CD4-positive, alpha-beta T cell (primary cell): ENCODE measurements at regions not wholly inside any gene's neighbourhood (a gene's known extent, or its start where the extent isn't known, plus 50 kb on each side); places are given as distances from the start of the nearest gene placed in this dataset.

Experiments used
- ATAC-seq: fragments of 200-7000 bp; cut with Tn5 transposase; one replicate; pipeline ENCODE4 v1.10.0; 2022; ENCODE audit warnings: mild to moderate bottlenecking; ENCODE audit not compliant: poor library complexity
- CTCF ChIA-PET: fragments of 350-600 bp; sonication (Branson Sonifier 250); formaldehyde crosslinking; loops from one replicate; lab custom pipeline; 2021; ENCODE audit warnings: antibody characterized with exemption, inconsistent platforms; lab: Charles Lee
- POLR2A ChIA-PET: fragments of 350-600 bp; sonication (Branson Sonifier 250); formaldehyde crosslinking; loops from one replicate; lab custom pipeline; 2021; ENCODE audit warnings: antibody characterized with exemption, inconsistent platforms; lab: Charles Lee
- DNase-seq, 14 experiments: peaks; one replicate each; pipeline ENCODE4 v3.0.0-alpha.2; 2013 to 2020; ENCODE audit warnings: mixed read lengths in 2 of 14
- H3K27ac ChIP-seq, 2 donors: one replicate each; pipeline versions ENCODE4 v1.5.1 to v1.7.0; 2013; ENCODE audit warnings: low read length in 2 of 2, low read depth in 1 of 2, mild to moderate bottlenecking in 1 of 2
- H3K27me3 ChIP-seq, 2 experiments: 1 replicate in 1 of 2; 2 replicates in 1 of 2; pipeline versions ENCODE4 v1.6.1 to v1.7.0; 2013; ENCODE audit warnings: low read length in 2 of 2, control low read depth in 1 of 2, mild to moderate bottlenecking in 1 of 2, moderate library complexity in 1 of 2; ENCODE audit not compliant: insufficient read depth in 2 of 2, control insufficient read depth in 1 of 2
- H3K36me3 ChIP-seq: one replicate; pipeline ENCODE4 v1.6.1; 2013; ENCODE audit warnings: low read length, control low read depth; ENCODE audit not compliant: insufficient read depth
- H3K4me1 ChIP-seq: one replicate; pipeline ENCODE4 v1.6.1; 2013; ENCODE audit warnings: low read length, control low read depth; ENCODE audit not compliant: insufficient read depth
- H3K4me3 ChIP-seq: one replicate; pipeline ENCODE4 v1.5.1; 2013; ENCODE audit warnings: mild to moderate bottlenecking, low read length, moderate library complexity
- H3K9me3 ChIP-seq, 2 experiments: 1 replicate in 1 of 2; 2 replicates in 1 of 2; pipeline versions ENCODE4 v1.6.1 to v1.7.0; 2013; ENCODE audit warnings: low read length in 2 of 2, mild to moderate bottlenecking in 2 of 2, control low read depth in 1 of 2, moderate library complexity in 1 of 2; ENCODE audit not compliant: control insufficient read depth in 1 of 2, insufficient read depth in 1 of 2
- H3K27ac Mint-ChIP-seq: one replicate; pipeline ENCODE4 v1.8.0; 2020; ENCODE audit warnings: mixed read lengths
- H3K27me3 Mint-ChIP-seq: one replicate; pipeline ENCODE4 v1.8.0; 2021; ENCODE audit warnings: mixed read lengths
- H3K36me3 Mint-ChIP-seq: one replicate; pipeline ENCODE4 v1.8.0; 2021; ENCODE audit warnings: low read depth, mixed read lengths
- H3K4me1 Mint-ChIP-seq: one replicate; pipeline ENCODE4 v1.8.0; 2021; ENCODE audit warnings: low read depth, mixed read lengths
- H3K4me3 Mint-ChIP-seq: one replicate; pipeline ENCODE4 v1.8.0; 2020; ENCODE audit warnings: mild to moderate bottlenecking, mixed read lengths
- H3K9me3 Mint-ChIP-seq: one replicate; pipeline ENCODE4 v1.8.0; 2020; ENCODE audit warnings: mixed read lengths
- intact Hi-C, 2 experiments: fragments of 100-400 bp; cut with DNase I in 1 of 2; cut with micrococcal nuclease in 1 of 2; formaldehyde crosslinking; loops; one replicate each; pipeline versions ENCODE4 v1.15.1 to v1.9.0; 2023 to 2025; cut with DNase I, micrococcal nuclease
- TF ChIP-seq, protein P1 (sequence below): fragments of 200-600 bp; IDR thresholded peaks from one replicate; pipeline ENCODE4 v1.8.0; 2022; ENCODE audit warnings: antibody characterized with exemption, mild to moderate bottlenecking

DNA sequence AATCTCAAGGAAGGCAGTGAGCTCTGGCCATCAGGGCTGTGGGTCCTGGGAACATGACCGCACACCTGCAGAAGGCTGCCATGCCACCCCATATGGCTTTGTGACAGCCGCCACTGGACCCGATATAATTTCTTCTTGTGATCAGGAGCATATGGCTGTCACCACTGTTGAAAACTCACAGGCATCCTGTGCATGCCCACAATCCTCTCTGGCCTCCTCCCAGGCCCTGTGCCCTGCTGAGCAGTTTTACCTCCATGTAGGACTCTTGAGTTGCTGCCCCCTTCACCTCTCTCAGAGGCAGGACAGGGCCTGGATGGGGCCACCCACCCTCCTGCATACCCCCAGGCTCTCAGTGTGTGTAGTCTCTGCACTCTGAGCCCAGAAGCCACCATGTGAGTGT lies 391.9 kb upstream of the AKR1E2 start:
- H3K4me3 ChIP-seq: no peak overlapping the region
- no peak overlapping the region for H3K27ac ChIP-seq
- H3K27me3 ChIP-seq: no peaks in the 10 kb centered on the region
- ChIA-PET CTCF (no interaction called here), POLR2A (no interaction called here)
- no peaks in the 10 kb centered on the region for H3K27me3 Mint-ChIP-seq
- no peaks in the 10 kb centered on the region for H3K9me3 ChIP-seq
- no peak overlapping the region for H3K27ac Mint-ChIP-seq
- no peak overlapping the region for H3K4me3 Mint-ChIP-seq
- H3K4me1 Mint-ChIP-seq: no peaks in the 10 kb centered on the region
- H3K4me1 ChIP-seq: no peaks in the 10 kb centered on the region
- DNase-seq: no peak
- intact Hi-C loops: no loop called here
- ATAC-seq: no peak
- TF ChIP-seq, protein P1, sequence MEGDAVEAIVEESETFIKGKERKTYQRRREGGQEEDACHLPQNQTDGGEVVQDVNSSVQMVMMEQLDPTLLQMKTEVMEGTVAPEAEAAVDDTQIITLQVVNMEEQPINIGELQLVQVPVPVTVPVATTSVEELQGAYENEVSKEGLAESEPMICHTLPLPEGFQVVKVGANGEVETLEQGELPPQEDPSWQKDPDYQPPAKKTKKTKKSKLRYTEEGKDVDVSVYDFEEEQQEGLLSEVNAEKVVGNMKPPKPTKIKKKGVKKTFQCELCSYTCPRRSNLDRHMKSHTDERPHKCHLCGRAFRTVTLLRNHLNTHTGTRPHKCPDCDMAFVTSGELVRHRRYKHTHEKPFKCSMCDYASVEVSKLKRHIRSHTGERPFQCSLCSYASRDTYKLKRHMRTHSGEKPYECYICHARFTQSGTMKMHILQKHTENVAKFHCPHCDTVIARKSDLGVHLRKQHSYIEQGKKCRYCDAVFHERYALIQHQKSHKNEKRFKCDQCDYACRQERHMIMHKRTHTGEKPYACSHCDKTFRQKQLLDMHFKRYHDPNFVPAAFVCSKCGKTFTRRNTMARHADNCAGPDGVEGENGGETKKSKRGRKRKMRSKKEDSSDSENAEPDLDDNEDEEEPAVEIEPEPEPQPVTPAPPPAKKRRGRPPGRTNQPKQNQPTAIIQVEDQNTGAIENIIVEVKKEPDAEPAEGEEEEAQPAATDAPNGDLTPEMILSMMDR: no peak
- no peaks in the 10 kb centered on the region for H3K9me3 Mint-ChIP-seq
- no peaks in the 10 kb centered on the region for H3K36me3 ChIP-seq
- H3K36me3 Mint-ChIP-seq: no peaks in the 10 kb centered on the region

DNA sequence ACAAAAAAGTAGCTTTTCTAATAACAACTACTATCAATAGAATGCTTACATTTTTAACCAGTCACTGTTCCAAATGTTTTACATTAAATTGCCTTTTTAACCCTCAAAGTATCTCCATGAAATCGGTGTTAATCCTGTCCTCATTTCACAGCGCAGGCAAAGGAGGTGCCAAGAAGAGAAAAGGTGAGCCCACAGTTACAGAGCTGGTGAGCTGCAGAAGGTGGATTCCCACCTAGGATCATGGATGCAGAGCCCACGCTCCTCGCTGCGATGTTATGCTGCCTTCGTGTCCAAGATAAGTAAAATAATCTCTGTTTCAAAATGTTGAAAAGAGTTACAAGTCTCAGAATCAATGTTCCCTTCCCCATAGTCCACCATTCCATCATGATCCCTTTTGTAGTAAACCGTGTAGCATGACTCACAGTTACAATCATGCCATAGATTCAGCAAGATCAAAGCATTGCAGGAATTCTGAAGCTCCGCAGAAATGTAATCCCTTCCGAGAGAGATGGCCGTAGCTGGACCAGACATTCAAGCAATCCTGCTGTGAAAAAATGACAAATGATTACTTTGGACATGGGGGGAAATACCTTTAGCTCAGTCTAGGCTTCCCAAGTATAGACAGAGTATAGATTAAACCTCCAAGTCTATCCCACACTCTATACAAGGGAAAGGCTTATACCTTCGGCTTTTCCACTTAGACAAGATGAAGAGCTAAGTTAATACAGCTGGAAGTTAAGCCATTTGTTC lies 394.7 kb upstream of the AKR1E2 start:
- no peaks in the 10 kb centered on the region for H3K9me3 Mint-ChIP-seq
- intact Hi-C loops: no loop called here
- Histone ChIP-seq H3K4me3 (no peak overlapping the region), H3K9me3 (no peaks in the 10 kb centered on the region), H3K36me3 (no peaks in the 10 kb centered on the region), H3K27me3 (no peaks in the 10 kb centered on the region), H3K27ac (no peak overlapping the region), H3K4me1 (no peaks in the 10 kb centered on the region)
- H3K4me1 Mint-ChIP-seq: no peaks in the 10 kb centered on the region
- ATAC-seq: no peak
- no peak for DNase-seq
- H3K27me3 Mint-ChIP-seq: no peaks in the 10 kb centered on the region
- no peak overlapping the region for H3K4me3 Mint-ChIP-seq
- ChIA-PET CTCF (interaction anchor here (0.7 kb wide), 1 partner anchor 284 kb away, joined by 3 read pairs; no protein-coding TSS in a partner anchor), POLR2A (no interaction called here)
- TF ChIP-seq, protein P1: no peak
- H3K27ac Mint-ChIP-seq: no peak overlapping the region
- H3K36me3 Mint-ChIP-seq: no peaks in the 10 kb centered on the region

DNA sequence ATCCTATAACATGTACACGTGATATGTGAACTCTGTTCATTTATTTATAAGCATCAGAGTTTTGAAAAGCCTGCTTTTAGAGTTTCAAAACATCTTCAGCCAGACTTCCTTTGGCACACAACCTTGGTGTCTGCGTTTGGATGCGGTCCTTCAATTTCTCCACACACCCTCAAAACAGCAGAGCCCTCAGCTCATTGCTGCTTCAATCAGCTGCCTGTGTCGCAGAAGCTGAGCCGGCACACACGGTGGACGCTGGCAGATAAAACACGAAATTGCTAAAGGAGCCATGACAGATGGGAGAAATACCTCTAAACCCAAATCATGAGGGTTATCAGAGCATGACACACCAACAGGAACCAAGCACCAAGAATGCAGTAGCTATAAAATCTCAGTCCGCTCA lies 396.4 kb upstream of the AKR1E2 start:
- Mint-ChIP-seq H3K4me3 (no peak overlapping the region), H3K9me3 (no peaks in the 10 kb centered on the region), H3K27me3 (no peaks in the 10 kb centered on the region), H3K36me3 (no peaks in the 10 kb centered on the region), H3K27ac (no peak overlapping the region), H3K4me1 (no peaks in the 10 kb centered on the region)
- DNase-seq (no peak), ATAC-seq (no peak)
- CTCF ChIA-PET: no interaction called here
- no peaks in the 10 kb centered on the region for H3K27me3 ChIP-seq
- H3K4me3 ChIP-seq: no peak overlapping the region
- POLR2A ChIA-PET: no interaction called here
- no peaks in the 10 kb centered on the region for H3K4me1 ChIP-seq
- no peaks in the 10 kb centered on the region for H3K9me3 ChIP-seq
- H3K36me3 ChIP-seq: no peaks in the 10 kb centered on the region
- intact Hi-C loops: no loop called here
- TF ChIP-seq, protein P1: no peak
- no peak overlapping the region for H3K27ac ChIP-seq
